SK-N-SH (cell line): ENCODE measurements at regions not wholly inside any gene's neighbourhood (a gene's known extent, or its start where the extent isn't known, plus 50 kb on each side); places are given as distances from the start of the nearest gene placed in this dataset.

ENCODE experiments used
- CTCF ChIA-PET: fragments of 300-600, 350-600 bp; formaldehyde crosslinking; extraction: SDS; loops from one replicate; lab custom pipeline; 2021; lab: Yijun Ruan, JAX
- POLR2A ChIA-PET: fragments of 350-600 bp; sonication (Branson Sonifier 250); formaldehyde crosslinking; extraction: SDS; loops from one replicate; lab custom pipeline; 2020; ENCODE audit warnings: antibody characterized with exemption, inconsistent platforms; lab: Yijun Ruan, JAX
- DNase-seq: peaks from one replicate; pipeline ENCODE4 v3.0.0; 2012
- H2AFZ ChIP-seq: fragments of 200-600 bp; sonication (generic); 2 replicates; pipeline ENCODE4 v1.8.1; 2016; ENCODE audit warnings: antibody characterized with exemption, mild to moderate bottlenecking, low read depth
- H3F3A ChIP-seq: fragments of 200-600 bp; sonication (generic); replicated peaks from 2 replicates; pipeline ENCODE3; 2016; ENCODE audit warnings: antibody characterized with exemption, mild to moderate bottlenecking; ENCODE audit not compliant: insufficient read depth
- H3K27ac ChIP-seq, 2 experiments: fragments of 200-500 bp in 1 of 2; fragments of 200-600 bp in 1 of 2; sonication (Bioruptor generic) in 1 of 2; sonication (generic), shearing (Covaris generic) in 1 of 2; 2 replicates each; pipeline versions ENCODE4 v1.5.1 to v1.6.1; 2014 to 2016; ENCODE audit warnings: low read depth in 2 of 2, inconsistent platforms in 1 of 2, low read length in 1 of 2, mild to moderate bottlenecking in 1 of 2, mixed read lengths in 1 of 2
- H3K27me3 ChIP-seq: fragments of 200-600 bp; sonication (generic), shearing (Covaris generic); 2 replicates; pipeline ENCODE4 v1.6.1; 2016; ENCODE audit warnings: mixed run types; ENCODE audit not compliant: insufficient read depth
- H3K36me3 ChIP-seq, 2 experiments: fragments of 200-500 bp in 1 of 2; fragments of 200-600 bp in 1 of 2; sonication (Bioruptor generic) in 1 of 2; sonication (generic) in 1 of 2; replicated peaks in 1 of 2; 2 replicates each; pipeline versions ENCODE3 to v1.5.1; 2014 to 2016; ENCODE audit warnings: low read length in 1 of 2, mild to moderate bottlenecking in 1 of 2; ENCODE audit not compliant: insufficient read depth in 2 of 2, control insufficient read depth in 1 of 2
- H3K4me1 ChIP-seq, 2 experiments: fragments of 200-500 bp in 1 of 2; fragments of 200-600 bp in 1 of 2; sonication (Bioruptor generic) in 1 of 2; sonication (generic), shearing (Covaris generic) in 1 of 2; 2 replicates each; pipeline versions ENCODE4 v1.5.1 to v1.6.1; 2014 to 2016; ENCODE audit warnings: low read depth in 1 of 2, low read length in 1 of 2, mixed run types in 1 of 2; ENCODE audit not compliant: insufficient read depth in 2 of 2, control insufficient read depth in 1 of 2
- H3K4me2 ChIP-seq: fragments of 200-600 bp; sonication (generic), shearing (Covaris generic); 2 replicates; pipeline ENCODE4 v1.6.1; 2017; ENCODE audit warnings: mixed run types
- H3K4me3 ChIP-seq, 2 experiments: fragments of 200-500 bp in 1 of 2; fragments of 200-600 bp in 1 of 2; sonication (Bioruptor generic) in 1 of 2; sonication (generic), shearing (Covaris generic) in 1 of 2; 2 replicates each; pipeline versions ENCODE4 v1.5.1 to v1.8.1; 2014 to 2016; ENCODE audit warnings: low read depth in 2 of 2, inconsistent platforms in 1 of 2, low read length in 1 of 2, mild to moderate bottlenecking in 1 of 2, mixed read lengths in 1 of 2, moderate library complexity in 1 of 2
- H3K79me2 ChIP-seq: fragments of 200-600 bp; sonication (generic); 2 replicates; pipeline ENCODE4 v1.8.1; 2017; ENCODE audit warnings: mild to moderate bottlenecking; ENCODE audit not compliant: insufficient read depth
- H3K9ac ChIP-seq: fragments of 200-600 bp; sonication (generic); 2 replicates; pipeline ENCODE4 v1.6.1; 2017; ENCODE audit warnings: mixed run types
- H3K9me2 ChIP-seq: fragments of 200-600 bp; sonication (generic); 2 replicates; pipeline ENCODE4 v1.6.1; 2017; ENCODE audit warnings: mixed run types
- H3K9me3 ChIP-seq: fragments of 200-600 bp; sonication (generic); 2 replicates; pipeline ENCODE4 v1.6.1; 2017; ENCODE audit warnings: mixed run types, mild to moderate bottlenecking, moderate library complexity
- H4K20me1 ChIP-seq: fragments of 200-600 bp; sonication (generic); 2 replicates; pipeline ENCODE4 v1.6.1; 2017; ENCODE audit warnings: mild to moderate bottlenecking, mixed run types; ENCODE audit not compliant: insufficient read depth
- CHD2 ChIP-seq: fragments of 150-350 bp; IDR thresholded peaks from 2 replicates; pipeline ENCODE4 v1.6.1; 2018; ENCODE audit warnings: low read length; ENCODE audit not compliant: partially characterized antibody
- ELF1 ChIP-seq: IDR thresholded peaks from 2 replicates; pipeline ENCODE4 v1.4.0; 2012
- EP300 ChIP-seq, 2 experiments: IDR thresholded peaks; 2 replicates each; pipeline versions ENCODE4 v1.4.0 to v1.6.1; 2012; ENCODE audit warnings: borderline replicate concordance in 1 of 2, low read depth in 1 of 2, low read length in 1 of 2
- FOSL2 ChIP-seq: IDR thresholded peaks from 2 replicates; pipeline ENCODE4 v1.4.0; 2012; ENCODE audit warnings: low read depth, mild to moderate bottlenecking, moderate library complexity, borderline replicate concordance
- FOXM1 ChIP-seq: IDR thresholded peaks from 2 replicates; pipeline ENCODE4 v1.4.0; 2012; ENCODE audit warnings: low read depth, mild to moderate bottlenecking
- GATA2 ChIP-seq: sonication (generic); formaldehyde crosslinking; IDR thresholded peaks from 2 replicates; pipeline ENCODE4 v1.5.0; 2020; ENCODE audit warnings: mild to moderate bottlenecking, missing genetic modification reagents
- MXI1 ChIP-seq: IDR thresholded peaks from 2 replicates; pipeline ENCODE4 v1.6.1; 2012; ENCODE audit warnings: mild to moderate bottlenecking, low read depth, low read length, improper control_type of control experiment
- NRF1 ChIP-seq: IDR thresholded peaks from 2 replicates; pipeline ENCODE4 v1.6.1; 2012; ENCODE audit warnings: low read depth, mild to moderate bottlenecking, low read length
- PBX3 ChIP-seq: IDR thresholded peaks from 2 replicates; pipeline ENCODE4; 2012
- POLR2AphosphoS5 ChIP-seq: IDR thresholded peaks from 2 replicates; pipeline ENCODE4 v1.6.1; 2012; ENCODE audit warnings: low read depth, low read length
- RCOR1 ChIP-seq: fragments of 150-350 bp; IDR thresholded peaks from 2 replicates; pipeline ENCODE4 v1.6.1; 2017; ENCODE audit warnings: antibody characterized with exemption, low read length
- RXRA ChIP-seq: IDR thresholded peaks from 2 replicates; pipeline ENCODE4 v1.4.0; 2012; ENCODE audit warnings: low read depth, mild to moderate bottlenecking, borderline replicate concordance
- SMC3 ChIP-seq: IDR thresholded peaks from 2 replicates; pipeline ENCODE4 v1.6.1; 2012; ENCODE audit warnings: low read depth, low read length, improper control_type of control experiment
- TEAD4 ChIP-seq: IDR thresholded peaks from 2 replicates; pipeline ENCODE4 v1.4.0; 2012; ENCODE audit warnings: mild to moderate bottlenecking, borderline replicate concordance; ENCODE audit not compliant: insufficient read depth
- USF2 ChIP-seq: fragments of 150-350 bp; IDR thresholded peaks from 2 replicates; pipeline ENCODE4 v1.6.1; 2017; ENCODE audit warnings: antibody characterized with exemption, low read length, low read depth, borderline replicate concordance
- YY1 ChIP-seq: IDR thresholded peaks from 2 replicates; pipeline ENCODE4 v1.4.0; 2012; ENCODE audit warnings: low read depth, mild to moderate bottlenecking
- WGBS: methylation state at CpG from one replicate; pipeline ENCODE4 v1.1.6; 2017; ENCODE audit warnings: low lambda C conversion rate; 5-methylcytosine and 5-hydroxymethylcytosine counted together
- TF ChIP-seq, protein P1 (sequence below): IDR thresholded peaks from 2 replicates; pipeline ENCODE4 v1.4.0; 2012; ENCODE audit warnings: low read depth, borderline replicate concordance
- TF ChIP-seq, protein P2 (sequence below): IDR thresholded peaks from 2 replicates; pipeline ENCODE4 v1.4.0; 2012; ENCODE audit warnings: low read depth, borderline replicate concordance
- TF ChIP-seq, protein P3 (sequence below): IDR thresholded peaks from 2 replicates; pipeline ENCODE4 v1.4.0; 2012; ENCODE audit warnings: low read depth

- Histone ChIP-seq H3K9me3 (no peaks in the 10 kb centered on the region), H4K20me1 (no peaks in the 10 kb centered on the region), H3F3A (peaks cover 5% of the 10 kb centered on the region)
- TF ChIP-seq, protein P1, sequence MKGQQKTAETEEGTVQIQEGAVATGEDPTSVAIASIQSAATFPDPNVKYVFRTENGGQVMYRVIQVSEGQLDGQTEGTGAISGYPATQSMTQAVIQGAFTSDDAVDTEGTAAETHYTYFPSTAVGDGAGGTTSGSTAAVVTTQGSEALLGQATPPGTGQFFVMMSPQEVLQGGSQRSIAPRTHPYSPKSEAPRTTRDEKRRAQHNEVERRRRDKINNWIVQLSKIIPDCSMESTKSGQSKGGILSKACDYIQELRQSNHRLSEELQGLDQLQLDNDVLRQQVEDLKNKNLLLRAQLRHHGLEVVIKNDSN = no peak
- TF ChIP-seq RCOR1 (no peak), FOSL2 (no peak), SMC3 (no peak), EP300 (IDR thresholded peaks at IDR 0.05; ENCODE audit: borderline replicate concordance in 1 of 2, low read depth in 1 of 2, low read length in 1 of 2) (no peak), TEAD4 (no peak), NRF1 (no peak), PBX3 (no peak), ELF1 (no peak), YY1 (no peak), FOXM1 (no peak), MXI1 (no peak), CHD2 (no peak), RXRA (no peak), GATA2 (no peak), POLR2AphosphoS5 (no peak), USF2 (no peak)
- TF ChIP-seq, protein P2, sequence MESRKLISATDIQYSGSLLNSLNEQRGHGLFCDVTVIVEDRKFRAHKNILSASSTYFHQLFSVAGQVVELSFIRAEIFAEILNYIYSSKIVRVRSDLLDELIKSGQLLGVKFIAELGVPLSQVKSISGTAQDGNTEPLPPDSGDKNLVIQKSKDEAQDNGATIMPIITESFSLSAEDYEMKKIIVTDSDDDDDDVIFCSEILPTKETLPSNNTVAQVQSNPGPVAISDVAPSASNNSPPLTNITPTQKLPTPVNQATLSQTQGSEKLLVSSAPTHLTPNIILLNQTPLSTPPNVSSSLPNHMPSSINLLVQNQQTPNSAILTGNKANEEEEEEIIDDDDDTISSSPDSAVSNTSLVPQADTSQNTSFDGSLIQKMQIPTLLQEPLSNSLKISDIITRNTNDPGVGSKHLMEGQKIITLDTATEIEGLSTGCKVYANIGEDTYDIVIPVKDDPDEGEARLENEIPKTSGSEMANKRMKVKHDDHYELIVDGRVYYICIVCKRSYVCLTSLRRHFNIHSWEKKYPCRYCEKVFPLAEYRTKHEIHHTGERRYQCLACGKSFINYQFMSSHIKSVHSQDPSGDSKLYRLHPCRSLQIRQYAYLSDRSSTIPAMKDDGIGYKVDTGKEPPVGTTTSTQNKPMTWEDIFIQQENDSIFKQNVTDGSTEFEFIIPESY = no peak
- TF ChIP-seq, protein P3, sequence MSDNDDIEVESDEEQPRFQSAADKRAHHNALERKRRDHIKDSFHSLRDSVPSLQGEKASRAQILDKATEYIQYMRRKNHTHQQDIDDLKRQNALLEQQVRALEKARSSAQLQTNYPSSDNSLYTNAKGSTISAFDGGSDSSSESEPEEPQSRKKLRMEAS = no peak
- TF ChIP-seq, all 33 proteins: peak for 0
- Histone ChIP-seq H3K79me2 (no peaks in the 10 kb centered on the region), H3K4me1 (no peaks in the 10 kb centered on the region; a peak in 1 of 4 replicates), H2AFZ (no peak overlapping the region), H3K4me3 (no peak overlapping the region), H3K4me2 (no peak overlapping the region), H3K9ac (no peak overlapping the region), H3K27ac (no peak overlapping the region), H3K27me3 (no peaks in the 10 kb centered on the region), H3K9me2 (no peaks in the 10 kb centered on the region), H3K36me3 (no peaks in the 10 kb centered on the region)
- CTCF ChIA-PET = interaction anchor here (1.1 to 1.8 kb wide), 3 partner anchors 44 to 340 kb away, joined by 3 to 6 read pairs (median 3); no protein-coding TSS in a partner anchor
- POLR2A ChIA-PET = no interaction called here
- 87% methylated on average over 18 of the region's 20 CpGs for WGBS
- no peak for DNase-seq
These were observed 84.0 kb upstream of the EYA2 start for GRCh38 chr20:46810448-46811223.
